ENCODE measurements at regions not wholly inside any gene's neighbourhood (a gene's known extent, or its start where the extent isn't known, plus 50 kb on each side); places are given as distances from the start of the nearest gene placed in this dataset.

DNA sequence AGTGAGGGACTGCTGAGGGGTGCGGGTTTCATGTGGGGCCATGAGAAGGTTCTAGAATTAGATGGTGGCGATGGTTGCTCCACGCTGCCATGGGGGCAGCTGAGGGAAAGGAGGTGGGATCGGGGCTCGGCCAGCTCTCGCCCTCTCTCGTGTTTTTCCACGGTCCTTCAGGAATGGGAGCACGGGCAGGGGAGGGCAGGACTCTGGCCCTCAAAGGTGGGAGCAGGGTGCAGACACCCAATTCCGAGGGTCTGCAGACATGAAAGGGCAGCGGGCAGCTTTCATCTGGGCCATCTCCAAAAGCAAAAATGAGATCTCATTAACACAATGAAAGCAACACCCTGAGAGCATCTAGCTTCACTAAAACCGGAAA lies 53.4 kb upstream of the SALL3 start:
- Histone ChIP-seq H3K36me3 (ENCODE audit: insufficient read depth, low read length) (no peaks in the 10 kb centered on the region), H3K79me2 (replicated peaks; ENCODE audit: insufficient read depth, low read length) (no peaks in the 10 kb centered on the region), H3K9me3 (ENCODE audit: low read length) (no peaks in the 10 kb centered on the region), H3K4me2 (ENCODE audit: low read length) (no peak overlapping the region), H3F3A (ENCODE audit: insufficient read depth, low read length, poor library complexity, severe bottlenecking) (no peaks in the 10 kb centered on the region), H2AFZ (ENCODE audit: low read depth, low read length) (no peak overlapping the region), H4K20me1 (ENCODE audit: insufficient read depth) (no peaks in the 10 kb centered on the region), H3K27ac (ENCODE audit: low read length) (no peak overlapping the region), H3K4me3 (ENCODE audit: low read length) (no peak overlapping the region), H3K9ac (ENCODE audit: low read length) (no peak overlapping the region), H3K9me2 (ENCODE audit: insufficient read depth, low read length) (no peaks in the 10 kb centered on the region), H3K27me3 (ENCODE audit: insufficient read depth, low read depth, low read length) (no peaks in the 10 kb centered on the region)
- TF ChIP-seq POLR2AphosphoS5 (IDR thresholded peaks at IDR 0.05) (no peak), MXI1 (conservative IDR thresholded peaks at IDR 0.05; ENCODE audit: poor library complexity, severe bottlenecking) (no peak)

DNA sequence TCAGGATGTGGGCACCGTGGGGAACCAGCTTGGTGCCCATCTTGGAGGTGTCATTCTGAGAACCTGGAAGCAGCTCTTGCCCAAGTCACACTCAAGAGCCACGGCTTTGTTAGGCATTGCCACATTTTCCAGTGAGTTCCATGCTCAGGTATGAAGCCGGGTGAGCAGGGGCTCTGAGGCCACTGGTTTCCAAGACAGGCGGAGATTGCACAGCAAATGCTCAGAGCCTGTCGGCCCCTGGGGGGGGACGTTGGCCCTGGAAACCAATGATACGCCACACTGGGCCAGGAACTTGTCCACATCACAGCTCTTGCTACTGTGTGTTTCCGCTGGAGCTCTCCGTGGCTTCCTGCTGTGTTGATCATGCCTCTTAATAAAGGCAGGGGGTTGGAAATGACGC lies 52.5 kb upstream of the SALL3 start:
- H2AFZ ChIP-seq (ENCODE audit: low read depth, low read length) = no peak overlapping the region
- no peak overlapping the region for H3K4me2 ChIP-seq (ENCODE audit: low read length)
- no peaks in the 10 kb centered on the region for H3K36me3 ChIP-seq (ENCODE audit: insufficient read depth, low read length)
- no peak overlapping the region for H3K27ac ChIP-seq (ENCODE audit: low read length)
- H3K9me3 ChIP-seq (ENCODE audit: low read length) = no peaks in the 10 kb centered on the region
- H3K4me3 ChIP-seq (ENCODE audit: low read length) = no peak overlapping the region
- no peak for TF ChIP-seq MXI1 (conservative IDR thresholded peaks at IDR 0.05; ENCODE audit: poor library complexity, severe bottlenecking)
- no peak for TF ChIP-seq EP300 (conservative IDR thresholded peaks at IDR 0.05; ENCODE audit: poor library complexity, severe bottlenecking)
- TF ChIP-seq RAD21 (conservative IDR thresholded peaks at IDR 0.05) = no peak
- TF ChIP-seq, protein P1, sequence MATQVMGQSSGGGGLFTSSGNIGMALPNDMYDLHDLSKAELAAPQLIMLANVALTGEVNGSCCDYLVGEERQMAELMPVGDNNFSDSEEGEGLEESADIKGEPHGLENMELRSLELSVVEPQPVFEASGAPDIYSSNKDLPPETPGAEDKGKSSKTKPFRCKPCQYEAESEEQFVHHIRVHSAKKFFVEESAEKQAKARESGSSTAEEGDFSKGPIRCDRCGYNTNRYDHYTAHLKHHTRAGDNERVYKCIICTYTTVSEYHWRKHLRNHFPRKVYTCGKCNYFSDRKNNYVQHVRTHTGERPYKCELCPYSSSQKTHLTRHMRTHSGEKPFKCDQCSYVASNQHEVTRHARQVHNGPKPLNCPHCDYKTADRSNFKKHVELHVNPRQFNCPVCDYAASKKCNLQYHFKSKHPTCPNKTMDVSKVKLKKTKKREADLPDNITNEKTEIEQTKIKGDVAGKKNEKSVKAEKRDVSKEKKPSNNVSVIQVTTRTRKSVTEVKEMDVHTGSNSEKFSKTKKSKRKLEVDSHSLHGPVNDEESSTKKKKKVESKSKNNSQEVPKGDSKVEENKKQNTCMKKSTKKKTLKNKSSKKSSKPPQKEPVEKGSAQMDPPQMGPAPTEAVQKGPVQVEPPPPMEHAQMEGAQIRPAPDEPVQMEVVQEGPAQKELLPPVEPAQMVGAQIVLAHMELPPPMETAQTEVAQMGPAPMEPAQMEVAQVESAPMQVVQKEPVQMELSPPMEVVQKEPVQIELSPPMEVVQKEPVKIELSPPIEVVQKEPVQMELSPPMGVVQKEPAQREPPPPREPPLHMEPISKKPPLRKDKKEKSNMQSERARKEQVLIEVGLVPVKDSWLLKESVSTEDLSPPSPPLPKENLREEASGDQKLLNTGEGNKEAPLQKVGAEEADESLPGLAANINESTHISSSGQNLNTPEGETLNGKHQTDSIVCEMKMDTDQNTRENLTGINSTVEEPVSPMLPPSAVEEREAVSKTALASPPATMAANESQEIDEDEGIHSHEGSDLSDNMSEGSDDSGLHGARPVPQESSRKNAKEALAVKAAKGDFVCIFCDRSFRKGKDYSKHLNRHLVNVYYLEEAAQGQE (IDR thresholded peaks at IDR 0.05; ENCODE audit: borderline replicate concordance) = no peak
- no peak for TF ChIP-seq EZH2 (IDR thresholded peaks at IDR 0.05; ENCODE audit: borderline replicate concordance, insufficient read depth, low read length, poor library complexity, severe bottlenecking)
- TF ChIP-seq TAF1 (IDR thresholded peaks at IDR 0.05; ENCODE audit: low read depth) = no peak
- no peak for TF ChIP-seq POLR2AphosphoS5 (IDR thresholded peaks at IDR 0.05)
- TF ChIP-seq, protein P2, sequence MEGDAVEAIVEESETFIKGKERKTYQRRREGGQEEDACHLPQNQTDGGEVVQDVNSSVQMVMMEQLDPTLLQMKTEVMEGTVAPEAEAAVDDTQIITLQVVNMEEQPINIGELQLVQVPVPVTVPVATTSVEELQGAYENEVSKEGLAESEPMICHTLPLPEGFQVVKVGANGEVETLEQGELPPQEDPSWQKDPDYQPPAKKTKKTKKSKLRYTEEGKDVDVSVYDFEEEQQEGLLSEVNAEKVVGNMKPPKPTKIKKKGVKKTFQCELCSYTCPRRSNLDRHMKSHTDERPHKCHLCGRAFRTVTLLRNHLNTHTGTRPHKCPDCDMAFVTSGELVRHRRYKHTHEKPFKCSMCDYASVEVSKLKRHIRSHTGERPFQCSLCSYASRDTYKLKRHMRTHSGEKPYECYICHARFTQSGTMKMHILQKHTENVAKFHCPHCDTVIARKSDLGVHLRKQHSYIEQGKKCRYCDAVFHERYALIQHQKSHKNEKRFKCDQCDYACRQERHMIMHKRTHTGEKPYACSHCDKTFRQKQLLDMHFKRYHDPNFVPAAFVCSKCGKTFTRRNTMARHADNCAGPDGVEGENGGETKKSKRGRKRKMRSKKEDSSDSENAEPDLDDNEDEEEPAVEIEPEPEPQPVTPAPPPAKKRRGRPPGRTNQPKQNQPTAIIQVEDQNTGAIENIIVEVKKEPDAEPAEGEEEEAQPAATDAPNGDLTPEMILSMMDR (IDR thresholded peaks at IDR 0.05; ENCODE audit: poor library complexity, severe bottlenecking) = no peak
- H3K27me3 ChIP-seq (ENCODE audit: insufficient read depth, low read depth, low read length) = no peaks in the 10 kb centered on the region
- H3F3A ChIP-seq (ENCODE audit: insufficient read depth, low read length, poor library complexity, severe bottlenecking) = no peaks in the 10 kb centered on the region
- H3K9ac ChIP-seq (ENCODE audit: low read length) = no peak overlapping the region
- no peaks in the 10 kb centered on the region for H3K79me2 ChIP-seq (replicated peaks; ENCODE audit: insufficient read depth, low read length)
- no peaks in the 10 kb centered on the region for H3K9me2 ChIP-seq (ENCODE audit: insufficient read depth, low read length)
- H4K20me1 ChIP-seq (ENCODE audit: insufficient read depth) = no peaks in the 10 kb centered on the region

DNA sequence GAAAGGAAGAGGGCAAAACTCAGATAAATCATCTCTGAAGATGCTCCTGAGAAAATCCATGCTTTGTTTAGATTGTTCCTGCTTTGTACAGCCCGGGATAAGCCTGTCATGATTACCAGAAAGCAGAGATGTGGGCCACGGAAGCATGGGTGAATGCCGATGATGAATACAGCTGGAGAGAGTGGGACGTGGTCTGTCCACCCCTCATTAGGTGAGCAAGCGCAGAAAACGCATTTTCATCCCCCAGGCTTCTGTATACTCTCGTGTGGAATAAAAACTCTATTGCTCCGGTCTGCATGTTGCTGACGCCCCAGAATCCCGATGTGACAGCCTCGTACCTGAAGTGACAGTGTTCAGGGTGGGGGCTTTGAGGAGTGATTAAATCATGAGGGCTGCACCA lies 52.0 kb upstream of the SALL3 start:
- no peaks in the 10 kb centered on the region for H4K20me1 ChIP-seq (ENCODE audit: insufficient read depth)
- no peaks in the 10 kb centered on the region for H3F3A ChIP-seq (ENCODE audit: insufficient read depth, low read length, poor library complexity, severe bottlenecking)
- H3K27ac ChIP-seq (ENCODE audit: low read length) = no peak overlapping the region
- H3K27me3 ChIP-seq (ENCODE audit: insufficient read depth, low read depth, low read length) = no peaks in the 10 kb centered on the region
- no peak overlapping the region for H3K9ac ChIP-seq (ENCODE audit: low read length)
- H3K79me2 ChIP-seq (replicated peaks; ENCODE audit: insufficient read depth, low read length) = no peaks in the 10 kb centered on the region
- no peak overlapping the region for H3K4me3 ChIP-seq (ENCODE audit: low read length)
- no peaks in the 10 kb centered on the region for H3K9me2 ChIP-seq (ENCODE audit: insufficient read depth, low read length)
- TF ChIP-seq SMC3 (conservative IDR thresholded peaks at IDR 0.05; ENCODE audit: poor library complexity) (no peak), EP300 (conservative IDR thresholded peaks at IDR 0.05; ENCODE audit: poor library complexity, severe bottlenecking) (no peak), EZH2 (IDR thresholded peaks at IDR 0.05; ENCODE audit: borderline replicate concordance, insufficient read depth, low read length, poor library complexity, severe bottlenecking) (no peak), MXI1 (conservative IDR thresholded peaks at IDR 0.05; ENCODE audit: poor library complexity, severe bottlenecking) (no peak), TAF1 (IDR thresholded peaks at IDR 0.05; ENCODE audit: low read depth) (no peak), POLR2AphosphoS5 (IDR thresholded peaks at IDR 0.05) (no peak), RAD21 (conservative IDR thresholded peaks at IDR 0.05) (no peak)
- TF ChIP-seq, protein P1 (IDR thresholded peaks at IDR 0.05; ENCODE audit: borderline replicate concordance) = no peak
- TF ChIP-seq, protein P2 (IDR thresholded peaks at IDR 0.05; ENCODE audit: poor library complexity, severe bottlenecking) = no peak
- no peak overlapping the region for H2AFZ ChIP-seq (ENCODE audit: low read depth, low read length)
- H3K9me3 ChIP-seq (ENCODE audit: low read length) = no peaks in the 10 kb centered on the region
- no peak overlapping the region for H3K4me2 ChIP-seq (ENCODE audit: low read length)
- no peaks in the 10 kb centered on the region for H3K36me3 ChIP-seq (ENCODE audit: insufficient read depth, low read length)
